Liver (tissue), 8 donors: ENCODE measurements at regions not wholly inside any gene's neighbourhood (a gene's known extent, or its start where the extent isn't known, plus 50 kb on each side); places are given as distances from the start of the nearest gene placed in this dataset.

Source experiments
- DNase-seq: peaks from one replicate; pipeline ENCODE4 v3.0.0-alpha.2; 2017; ENCODE audit warnings: low spot score
- H3K27ac ChIP-seq, 2 donors: one replicate each; pipeline ENCODE4 v1.7.0; 2013; ENCODE audit warnings: inconsistent platforms in 2 of 2, low read length in 2 of 2, control low read depth in 1 of 2, low read depth in 1 of 2, mild to moderate bottlenecking in 1 of 2
- H3K27me3 ChIP-seq, 4 donors: one replicate each; pipeline versions ENCODE4 v1.6.1 to v1.7.0; 2013; ENCODE audit warnings: low read length in 3 of 4, inconsistent platforms in 1 of 4, mild to moderate bottlenecking in 1 of 4, moderate library complexity in 1 of 4; ENCODE audit not compliant: control insufficient read depth in 4 of 4, insufficient read depth in 4 of 4
- H3K36me3 ChIP-seq, 4 donors: one replicate each; pipeline versions ENCODE4 v1.6.1 to v1.7.0; 2013; ENCODE audit warnings: low read length in 3 of 4, mild to moderate bottlenecking in 3 of 4, low read depth in 1 of 4, moderate library complexity in 1 of 4; ENCODE audit not compliant: control insufficient read depth in 4 of 4, insufficient read depth in 3 of 4
- H3K4me1 ChIP-seq, 4 donors: one replicate each; pipeline versions ENCODE4 v1.6.1 to v1.7.0; 2013; ENCODE audit warnings: low read length in 3 of 4, mild to moderate bottlenecking in 3 of 4, moderate library complexity in 1 of 4; ENCODE audit not compliant: control insufficient read depth in 4 of 4, insufficient read depth in 4 of 4
- H3K4me3 ChIP-seq, 3 donors: one replicate each; pipeline versions ENCODE4 v1.6.1 to v1.7.0; 2013; ENCODE audit warnings: low read length in 3 of 3, control low read depth in 1 of 3, low read depth in 1 of 3, mild to moderate bottlenecking in 1 of 3
- H3K9ac ChIP-seq, 2 donors: one replicate each; pipeline ENCODE4 v1.7.0; 2013; ENCODE audit warnings: low read length in 2 of 2, mild to moderate bottlenecking in 2 of 2, moderate library complexity in 2 of 2, control low read depth in 1 of 2, low read depth in 1 of 2
- H3K9me3 ChIP-seq, 4 donors: one replicate each; pipeline versions ENCODE4 v1.6.1 to v1.7.0; 2013; ENCODE audit warnings: low read length in 3 of 4; ENCODE audit not compliant: control insufficient read depth in 4 of 4
- CTCF ChIP-seq: fragments of 150-350 bp; IDR thresholded peaks from 2 replicates; pipeline ENCODE4 v1.5.1; 2017; ENCODE audit warnings: improper control_type of control experiment, low read depth, low read length; ENCODE audit not compliant: missing input control
- EGR1 ChIP-seq, 2 donors: IDR thresholded peaks; 2 replicates each; pipeline ENCODE4 v1.6.1; 2016 to 2018; ENCODE audit warnings: antibody characterized with exemption in 2 of 2, low read depth in 2 of 2
- FOXA2 ChIP-seq: IDR thresholded peaks from 2 replicates; pipeline ENCODE4 v1.6.1; 2016; ENCODE audit warnings: antibody characterized with exemption
- HNF4G ChIP-seq: IDR thresholded peaks from 2 replicates; pipeline ENCODE4 v1.6.1; 2016; ENCODE audit warnings: antibody characterized with exemption
- JUND ChIP-seq, 2 donors: IDR thresholded peaks; 2 replicates each; pipeline ENCODE4 v1.6.1; 2016; ENCODE audit warnings: antibody characterized with exemption in 2 of 2
- NR2F2 ChIP-seq: IDR thresholded peaks from 2 replicates; pipeline ENCODE4 v1.6.1; 2016; ENCODE audit warnings: antibody characterized with exemption
- REST ChIP-seq: IDR thresholded peaks from 2 replicates; pipeline ENCODE4 v1.6.1; 2016; ENCODE audit warnings: antibody characterized with exemption, mild to moderate bottlenecking
- SP1 ChIP-seq: IDR thresholded peaks from 2 replicates; pipeline ENCODE4 v1.6.1; 2018; ENCODE audit warnings: antibody characterized with exemption, mild to moderate bottlenecking
- TAF1 ChIP-seq: conservative IDR thresholded peaks from 2 replicates; pipeline ENCODE4 v1.6.1; 2016; ENCODE audit warnings: antibody characterized with exemption, mild to moderate bottlenecking
- YY1 ChIP-seq: IDR thresholded peaks from 2 replicates; pipeline ENCODE4 v1.6.1; 2016; ENCODE audit warnings: antibody characterized with exemption, mild to moderate bottlenecking
- WGBS: extraction: QIAGEN DNeasy Blood & Tissue Kit; methylation state at CpG from one replicate; pipeline ENCODE4 v1.1.7; 2013; 5-methylcytosine and 5-hydroxymethylcytosine counted together
- TF ChIP-seq, protein P1 (sequence below): IDR thresholded peaks from 2 replicates; pipeline ENCODE4 v1.6.1; 2016; ENCODE audit warnings: antibody characterized with exemption
- TF ChIP-seq, protein P2 (sequence below): IDR thresholded peaks from 2 replicates; pipeline ENCODE4 v1.6.1; 2016; ENCODE audit warnings: antibody characterized with exemption
- TF ChIP-seq, protein P3 (sequence below): IDR thresholded peaks from 2 replicates; pipeline ENCODE4 v1.6.1; 2016; ENCODE audit warnings: antibody characterized with exemption
- donor health status: healthy.
- donor health status: healthy.
- donor health status: healthy.
- donor health status: healthy.
- donor health status: healthy.

GRCh38 chr2:65746931-65747675, 314.7 kb upstream of the SPRED2 start:
- DNase-seq: no peak
- Histone ChIP-seq H3K9me3 (peaks cover 0 to 3% (median 0%) of the 10 kb centered on the region in 4 donors), H3K4me3 (no peak overlapping the region), H3K27ac (no peak overlapping the region), H3K27me3 (no peaks in the 10 kb centered on the region), H3K36me3 (no peaks in the 10 kb centered on the region), H3K9ac (no peak overlapping the region), H3K4me1 (no peaks in the 10 kb centered on the region)
- WGBS: 75% methylated on average over 11 of the region's 11 CpGs
- no peak for TF ChIP-seq YY1
- peak; percentile 11 for TF ChIP-seq SP1

GRCh38 chr2:65744477-65745200, 312.2 kb upstream of the SPRED2 start:
- DNase-seq: no peak
- Histone ChIP-seq H3K4me3 (no peak overlapping the region), H3K4me1 (peaks cover 0 to 2% (median 0%) of the 10 kb centered on the region in 4 donors), H3K36me3 (no peaks in the 10 kb centered on the region), H3K9ac (no peak overlapping the region), H3K9me3 (peaks cover 0 to 3% (median 0%) of the 10 kb centered on the region in 4 donors), H3K27ac (no peak overlapping the region), H3K27me3 (no peaks in the 10 kb centered on the region)
- WGBS: 91% methylated on average over 6 of the region's 6 CpGs
- TF ChIP-seq REST (no peak), CTCF (no peak)
- TF ChIP-seq, protein P1, sequence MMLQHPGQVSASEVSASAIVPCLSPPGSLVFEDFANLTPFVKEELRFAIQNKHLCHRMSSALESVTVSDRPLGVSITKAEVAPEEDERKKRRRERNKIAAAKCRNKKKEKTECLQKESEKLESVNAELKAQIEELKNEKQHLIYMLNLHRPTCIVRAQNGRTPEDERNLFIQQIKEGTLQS: no peak
- TF ChIP-seq, protein P2, sequence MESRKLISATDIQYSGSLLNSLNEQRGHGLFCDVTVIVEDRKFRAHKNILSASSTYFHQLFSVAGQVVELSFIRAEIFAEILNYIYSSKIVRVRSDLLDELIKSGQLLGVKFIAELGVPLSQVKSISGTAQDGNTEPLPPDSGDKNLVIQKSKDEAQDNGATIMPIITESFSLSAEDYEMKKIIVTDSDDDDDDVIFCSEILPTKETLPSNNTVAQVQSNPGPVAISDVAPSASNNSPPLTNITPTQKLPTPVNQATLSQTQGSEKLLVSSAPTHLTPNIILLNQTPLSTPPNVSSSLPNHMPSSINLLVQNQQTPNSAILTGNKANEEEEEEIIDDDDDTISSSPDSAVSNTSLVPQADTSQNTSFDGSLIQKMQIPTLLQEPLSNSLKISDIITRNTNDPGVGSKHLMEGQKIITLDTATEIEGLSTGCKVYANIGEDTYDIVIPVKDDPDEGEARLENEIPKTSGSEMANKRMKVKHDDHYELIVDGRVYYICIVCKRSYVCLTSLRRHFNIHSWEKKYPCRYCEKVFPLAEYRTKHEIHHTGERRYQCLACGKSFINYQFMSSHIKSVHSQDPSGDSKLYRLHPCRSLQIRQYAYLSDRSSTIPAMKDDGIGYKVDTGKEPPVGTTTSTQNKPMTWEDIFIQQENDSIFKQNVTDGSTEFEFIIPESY: no peak

- Histone ChIP-seq H3K4me3 (no peak overlapping the region), H3K27me3 (no peaks in the 10 kb centered on the region), H3K27ac (no peak overlapping the region), H3K9ac (no peak overlapping the region), H3K36me3 (no peaks in the 10 kb centered on the region), H3K9me3 (no peaks in the 10 kb centered on the region), H3K4me1 (peaks cover 0 to 2% (median 0%) of the 10 kb centered on the region in 4 donors)
- no peak for DNase-seq
- TF ChIP-seq FOXA2 (no peak), HNF4G (no peak), JUND (IDR thresholded peaks at IDR 0.05) (no peak), EGR1 (IDR thresholded peaks at IDR 0.05; ENCODE audit: low read depth in 2 of 2) (no peak), SP1 (no peak), NR2F2 (no peak), CTCF (no peak), TAF1 (no peak)
- TF ChIP-seq, protein P3, sequence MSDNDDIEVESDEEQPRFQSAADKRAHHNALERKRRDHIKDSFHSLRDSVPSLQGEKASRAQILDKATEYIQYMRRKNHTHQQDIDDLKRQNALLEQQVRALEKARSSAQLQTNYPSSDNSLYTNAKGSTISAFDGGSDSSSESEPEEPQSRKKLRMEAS: no peak
- WGBS: 96% methylated on average over 1 of the region's 1 CpG
Observed at GRCh38 chr2:65742977-65743376, 310.6 kb upstream of the SPRED2 start.
